BJ (cell line): ENCODE measurements at regions not wholly inside any gene's neighbourhood (a gene's known extent, or its start where the extent isn't known, plus 50 kb on each side); places are given as distances from the start of the nearest gene placed in this dataset.

Source experiments
- CTCF ChIA-PET: fragments of 350-600 bp; formaldehyde crosslinking; extraction: SDS; loops from one replicate; lab custom pipeline; 2021; ENCODE audit warnings: antibody characterized with exemption, inconsistent platforms; lab: Yijun Ruan, JAX
- POLR2A ChIA-PET: fragments of 300-600 bp; sonication (Branson Sonifier 250); formaldehyde crosslinking; extraction: SDS; loops from one replicate; lab custom pipeline; 2021; ENCODE audit warnings: antibody characterized with exemption; lab: Charles Lee
- DNase-seq: peaks from one replicate; pipeline ENCODE4 v3.0.0-alpha.2; 2011; ENCODE audit warnings: low read depth
- H3K27me3 ChIP-seq: 2 replicates; pipeline ENCODE4 v1.6.0; 2011; ENCODE audit warnings: low read length; ENCODE audit not compliant: control insufficient read depth, insufficient read depth
- H3K36me3 ChIP-seq: 2 replicates; pipeline ENCODE4 v1.5.1; 2011; ENCODE audit warnings: low read length; ENCODE audit not compliant: control insufficient read depth, insufficient read depth
- H3K4me3 ChIP-seq: 2 replicates; pipeline ENCODE4 v1.5.1; 2011; ENCODE audit warnings: low read depth, mild to moderate bottlenecking, control low read depth, low read length
- TF ChIP-seq, protein P1 (sequence below): IDR thresholded peaks from 2 replicates; pipeline ENCODE4 v1.5.1; 2011; ENCODE audit warnings: low read depth, mild to moderate bottlenecking, control low read depth, inconsistent platforms, low read length, moderate library complexity; ENCODE audit not compliant: insufficient read depth

GRCh38 chr13:55887561-55887960 lies 1253.2 kb upstream of the PRR20A start:
- no peak for DNase-seq
- POLR2A ChIA-PET: no interaction called here
- no peaks in the 10 kb centered on the region for H3K27me3 ChIP-seq
- H3K36me3 ChIP-seq: no peaks in the 10 kb centered on the region
- no peak overlapping the region for H3K4me3 ChIP-seq
- TF ChIP-seq, protein P1, sequence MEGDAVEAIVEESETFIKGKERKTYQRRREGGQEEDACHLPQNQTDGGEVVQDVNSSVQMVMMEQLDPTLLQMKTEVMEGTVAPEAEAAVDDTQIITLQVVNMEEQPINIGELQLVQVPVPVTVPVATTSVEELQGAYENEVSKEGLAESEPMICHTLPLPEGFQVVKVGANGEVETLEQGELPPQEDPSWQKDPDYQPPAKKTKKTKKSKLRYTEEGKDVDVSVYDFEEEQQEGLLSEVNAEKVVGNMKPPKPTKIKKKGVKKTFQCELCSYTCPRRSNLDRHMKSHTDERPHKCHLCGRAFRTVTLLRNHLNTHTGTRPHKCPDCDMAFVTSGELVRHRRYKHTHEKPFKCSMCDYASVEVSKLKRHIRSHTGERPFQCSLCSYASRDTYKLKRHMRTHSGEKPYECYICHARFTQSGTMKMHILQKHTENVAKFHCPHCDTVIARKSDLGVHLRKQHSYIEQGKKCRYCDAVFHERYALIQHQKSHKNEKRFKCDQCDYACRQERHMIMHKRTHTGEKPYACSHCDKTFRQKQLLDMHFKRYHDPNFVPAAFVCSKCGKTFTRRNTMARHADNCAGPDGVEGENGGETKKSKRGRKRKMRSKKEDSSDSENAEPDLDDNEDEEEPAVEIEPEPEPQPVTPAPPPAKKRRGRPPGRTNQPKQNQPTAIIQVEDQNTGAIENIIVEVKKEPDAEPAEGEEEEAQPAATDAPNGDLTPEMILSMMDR: no peak
- CTCF ChIA-PET: no interaction called here

GRCh38 chr13:55893540-55893939 lies 1247.2 kb upstream of the PRR20A start:
- ChIA-PET CTCF (no interaction called here), POLR2A (no interaction called here)
- no peaks in the 10 kb centered on the region for H3K27me3 ChIP-seq
- H3K4me3 ChIP-seq: no peak overlapping the region
- DNase-seq: no peak
- TF ChIP-seq, protein P1: no peak
- H3K36me3 ChIP-seq: no peaks in the 10 kb centered on the region

GRCh38 chr13:55937180-55937579 lies 1203.5 kb upstream of the PRR20A start:
- Histone ChIP-seq H3K4me3 (no peak overlapping the region), H3K36me3 (no peaks in the 10 kb centered on the region), H3K27me3 (no peaks in the 10 kb centered on the region)
- DNase-seq: no peak
- TF ChIP-seq, protein P1: no peak
- POLR2A ChIA-PET: no interaction called here
- CTCF ChIA-PET: no interaction called here

- Histone ChIP-seq H3K4me3 (no peak overlapping the region), H3K36me3 (no peaks in the 10 kb centered on the region), H3K27me3 (no peaks in the 10 kb centered on the region)
- no peak for DNase-seq
- POLR2A ChIA-PET: no interaction called here
- CTCF ChIA-PET: no interaction called here
- TF ChIP-seq, protein P1: no peak
Observed at GRCh38 chr13:55948175-55948574, 1192.5 kb upstream of the PRR20A start.

- TF ChIP-seq, protein P1: no peak
- H3K27me3 ChIP-seq: no peaks in the 10 kb centered on the region
- CTCF ChIA-PET: no interaction called here
- no peak overlapping the region for H3K4me3 ChIP-seq
- POLR2A ChIA-PET: no interaction called here
- DNase-seq: no peak
- H3K36me3 ChIP-seq: no peaks in the 10 kb centered on the region
Observed at GRCh38 chr13:55963934-55964333, 1176.8 kb upstream of the PRR20A start.
